Skeletal muscle cell (primary cell): ENCODE measurements at regions not wholly inside any gene's neighbourhood (a gene's known extent, or its start where the extent isn't known, plus 50 kb on each side); places are given as distances from the start of the nearest gene placed in this dataset.

Experiments used
- DNase-seq: peaks from one replicate; pipeline ENCODE4 v3.0.0-alpha.2; 2010; ENCODE audit warnings: low read depth
- H3K4me3 ChIP-seq: 2 replicates; pipeline ENCODE4 v1.5.1; 2011; ENCODE audit warnings: low read depth, mild to moderate bottlenecking, control low read depth, low read length, moderate library complexity

DNA sequence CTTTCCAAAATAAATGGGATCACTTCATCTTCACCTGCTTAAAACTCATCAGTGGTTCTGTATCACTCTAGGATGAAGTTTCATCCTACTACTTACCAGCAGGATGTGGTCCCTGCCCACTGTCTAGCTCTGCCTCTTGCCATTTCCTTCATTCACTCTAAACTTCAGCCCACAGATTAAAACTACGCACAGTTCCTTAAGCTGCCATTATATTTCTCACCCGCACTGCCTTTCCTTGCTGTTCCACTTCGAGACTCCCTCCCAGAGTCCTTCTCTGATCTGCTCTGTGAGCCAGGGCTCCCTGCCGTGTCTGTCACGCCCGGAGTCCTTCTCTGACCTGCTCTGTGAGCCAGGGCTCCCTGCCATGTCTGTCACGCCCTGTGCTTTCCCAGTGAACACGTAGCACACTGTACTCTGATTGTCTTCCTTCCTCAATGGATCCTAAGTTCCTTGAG, 52.0 kb upstream of the NPAS1 start:
- no peak for DNase-seq
- no peak overlapping the region for H3K4me3 ChIP-seq
